Activated CD4-positive, alpha-beta memory T cell treated with anti-CD3 and anti-CD28 coated beads, Interleukin-2, amount 10 ng/mL, durations not matched to agents 7 days and 5 days (primary cell): ENCODE measurements at regions not wholly inside any gene's neighbourhood (a gene's known extent, or its start where the extent isn't known, plus 50 kb on each side); places are given as distances from the start of the nearest gene placed in this dataset.
"Not testable (repeated sequence)": the region's sequence is repeated elsewhere in the genome, so short reads cannot be mapped to it uniquely, and the experiment has no call there.

ENCODE experiments used
- CTCF ChIA-PET: fragments of 350-600 bp; sonication (Branson Sonifier 250); formaldehyde crosslinking; loops from one replicate; lab custom pipeline; 2021; ENCODE audit warnings: antibody characterized with exemption, inconsistent platforms; lab: Charles Lee
- POLR2A ChIA-PET: fragments of 350-600 bp; sonication (Branson Sonifier 250); formaldehyde crosslinking; loops from one replicate; lab custom pipeline; 2021; ENCODE audit warnings: antibody characterized with exemption; lab: Charles Lee
- DNase-seq: peaks from one replicate; pipeline ENCODE4 v3.0.0-alpha.2; 2020
- H3K27ac Mint-ChIP-seq: one replicate; pipeline ENCODE4 v1.8.0; 2021; ENCODE audit warnings: mild to moderate bottlenecking, mixed read lengths
- H3K27me3 Mint-ChIP-seq: one replicate; pipeline ENCODE4 v1.8.0; 2021; ENCODE audit warnings: mixed read lengths
- H3K36me3 Mint-ChIP-seq: one replicate; pipeline ENCODE4 v1.8.0; 2021; ENCODE audit warnings: low read depth, mixed read lengths
- H3K4me1 Mint-ChIP-seq: one replicate; pipeline ENCODE4 v1.8.0; 2021; ENCODE audit warnings: mixed read lengths
- H3K4me3 Mint-ChIP-seq: one replicate; pipeline ENCODE4 v1.8.0; 2021; ENCODE audit warnings: mild to moderate bottlenecking, mixed read lengths
- H3K9me3 Mint-ChIP-seq: one replicate; pipeline ENCODE4 v1.8.0; 2021; ENCODE audit warnings: mixed read lengths

DNA sequence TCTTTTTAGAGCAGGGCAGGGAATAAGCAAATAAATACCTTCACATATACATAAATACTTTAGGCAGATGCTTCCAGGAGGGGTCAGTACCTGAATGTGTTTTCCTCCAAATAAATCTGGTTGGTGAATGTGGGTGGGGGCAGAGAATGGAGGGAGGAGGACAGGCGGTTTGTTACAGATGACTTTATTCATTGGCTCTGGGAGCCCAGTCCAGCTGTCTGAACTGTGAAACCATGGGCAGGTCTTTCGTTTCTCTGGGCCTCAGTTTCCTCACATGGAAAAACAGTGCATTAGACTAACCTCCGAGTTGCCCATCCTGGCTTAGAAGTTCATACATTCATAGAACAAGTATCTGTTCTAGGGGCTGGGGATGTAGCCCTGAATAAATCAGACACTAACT lies 124.6 kb downstream of the IER5 start:
- no peak overlapping the region for H3K27ac Mint-ChIP-seq
- H3K36me3 Mint-ChIP-seq: no peaks in the 10 kb centered on the region
- no peak for DNase-seq
- H3K9me3 Mint-ChIP-seq: no peaks in the 10 kb centered on the region
- CTCF ChIA-PET: no interaction called here
- POLR2A ChIA-PET: no interaction called here
- no peaks in the 10 kb centered on the region for H3K4me1 Mint-ChIP-seq
- peaks cover 13% of the 10 kb centered on the region for H3K27me3 Mint-ChIP-seq
- no peak overlapping the region for H3K4me3 Mint-ChIP-seq

- H3K27me3 Mint-ChIP-seq: peaks cover 6% of the 10 kb centered on the region
- CTCF ChIA-PET: no interaction called here
- H3K4me3 Mint-ChIP-seq: no peak overlapping the region
- no peak overlapping the region for H3K27ac Mint-ChIP-seq
- POLR2A ChIA-PET: no interaction called here
- no peaks in the 10 kb centered on the region for H3K9me3 Mint-ChIP-seq
- DNase-seq: no peak
- H3K4me1 Mint-ChIP-seq: no peaks in the 10 kb centered on the region
- H3K36me3 Mint-ChIP-seq: no peaks in the 10 kb centered on the region
Measured at GRCh38 chr1:181216591-181216994, 128.1 kb downstream of the IER5 start.

DNA sequence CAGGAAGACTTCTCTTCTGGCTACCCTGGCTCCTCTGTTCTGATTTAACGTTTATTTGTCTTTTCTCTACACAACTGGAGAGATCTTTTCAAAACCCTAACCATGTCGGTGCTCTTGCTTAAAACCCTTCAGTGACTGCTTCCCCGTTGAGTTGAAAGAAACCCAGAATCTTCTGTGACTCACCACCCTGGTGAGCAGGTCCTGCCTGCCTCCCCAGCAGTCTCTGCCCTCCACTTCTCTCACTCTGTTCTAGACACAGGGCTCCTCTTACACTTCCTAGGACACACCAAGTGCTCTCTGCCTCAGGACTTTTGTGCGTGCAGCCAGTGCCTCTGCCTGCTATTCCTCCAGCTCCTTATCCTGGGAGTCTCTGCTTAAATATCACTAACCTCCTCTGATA lies 131.4 kb downstream of the IER5 start:
- ChIA-PET CTCF (no interaction called here), POLR2A (no interaction called here)
- no peak for DNase-seq
- Mint-ChIP-seq H3K27ac (no peak overlapping the region), H3K36me3 (no peaks in the 10 kb centered on the region), H3K4me3 (no peak overlapping the region), H3K9me3 (peaks cover 3% of the 10 kb centered on the region), H3K4me1 (no peaks in the 10 kb centered on the region), H3K27me3 (peaks cover 2% of the 10 kb centered on the region)

- Mint-ChIP-seq H3K4me3 (no peak overlapping the region), H3K9me3 (peaks cover 5% of the 10 kb centered on the region), H3K4me1 (no peaks in the 10 kb centered on the region), H3K36me3 (no peaks in the 10 kb centered on the region), H3K27me3 (peaks cover 2% of the 10 kb centered on the region), H3K27ac (no peak overlapping the region)
- ChIA-PET CTCF (no interaction called here), POLR2A (no interaction called here)
- DNase-seq: no peak
Measured at GRCh38 chr1:181221078-181221477, 132.6 kb downstream of the IER5 start.

DNA sequence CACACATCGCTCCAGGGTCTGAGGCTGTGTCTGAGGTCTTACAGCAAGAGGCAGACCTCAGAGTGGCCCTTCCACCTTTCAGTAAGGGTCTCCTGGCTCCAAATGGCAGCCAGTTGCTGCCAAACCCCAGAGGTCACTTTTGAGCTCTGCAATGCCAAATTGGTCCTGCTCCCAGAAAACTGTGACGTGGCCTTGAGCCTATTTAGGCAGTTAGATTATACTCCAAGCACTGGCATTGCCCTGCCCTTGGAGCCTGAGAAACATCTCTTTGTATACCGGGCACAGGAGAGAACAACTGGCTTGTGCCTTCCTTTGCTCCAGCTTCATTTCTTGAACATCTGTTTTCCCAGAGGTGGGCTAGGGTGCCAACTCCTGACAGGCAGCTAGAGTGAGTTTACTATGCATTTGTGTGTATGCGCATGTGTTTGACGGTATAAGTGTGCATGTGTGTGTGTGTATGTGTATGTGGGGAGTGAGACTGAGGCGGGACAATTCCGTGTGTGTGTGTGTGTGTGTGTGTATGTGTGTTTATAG lies 134.5 kb downstream of the IER5 start:
- Mint-ChIP-seq H3K27me3 (peaks cover 2% of the 10 kb centered on the region), H3K4me1 (no peaks in the 10 kb centered on the region), H3K4me3 (no peak overlapping the region), H3K27ac (no peak overlapping the region), H3K9me3 (peaks cover 5% of the 10 kb centered on the region), H3K36me3 (no peaks in the 10 kb centered on the region)
- POLR2A ChIA-PET: no interaction called here
- CTCF ChIA-PET: interaction anchor here (0.9 kb wide), 1 partner anchor 33 kb away, joined by 3 read pairs; no protein-coding TSS in a partner anchor
- no peak for DNase-seq

- H3K4me1 Mint-ChIP-seq, CTCF ChIA-PET, H3K9me3 Mint-ChIP-seq, H3K27me3 Mint-ChIP-seq, H3K27ac Mint-ChIP-seq, H3K4me3 Mint-ChIP-seq, H3K36me3 Mint-ChIP-seq, DNase-seq, POLR2A ChIA-PET: not testable (repeated sequence)
Measured at GRCh38 chr1:181226728-181227127, 138.2 kb downstream of the IER5 start.

DNA sequence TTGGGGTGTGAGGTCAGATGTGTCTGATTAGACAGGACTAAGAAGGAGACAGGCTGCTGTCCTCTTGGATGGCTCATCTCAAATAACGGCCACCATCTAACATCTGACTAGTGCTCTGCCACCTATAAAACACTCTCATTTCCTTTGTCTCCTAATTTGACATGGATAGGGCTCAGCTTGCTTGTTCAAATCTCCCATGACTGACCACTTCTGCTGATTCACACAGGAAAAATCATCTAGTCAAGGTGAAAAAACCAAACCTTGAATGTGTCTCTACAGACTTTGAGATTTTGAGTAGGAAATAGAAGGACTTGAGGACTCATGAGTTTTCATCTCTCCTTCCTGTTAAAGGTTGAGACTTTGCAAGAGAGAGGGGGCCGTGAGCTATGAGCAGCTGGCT lies 150.6 kb downstream of the IER5 start:
- no peaks in the 10 kb centered on the region for H3K36me3 Mint-ChIP-seq
- DNase-seq: no peak
- no peak overlapping the region for H3K27ac Mint-ChIP-seq
- H3K4me1 Mint-ChIP-seq: no peaks in the 10 kb centered on the region
- POLR2A ChIA-PET: no interaction called here
- H3K27me3 Mint-ChIP-seq: no peaks in the 10 kb centered on the region
- H3K9me3 Mint-ChIP-seq: no peaks in the 10 kb centered on the region
- CTCF ChIA-PET: interaction anchor here (1.2 kb wide), 1 partner anchor 18 kb away, joined by 3 read pairs; no protein-coding TSS in a partner anchor
- H3K4me3 Mint-ChIP-seq: no peak overlapping the region

- POLR2A ChIA-PET, H3K4me3 Mint-ChIP-seq, H3K4me1 Mint-ChIP-seq, H3K27me3 Mint-ChIP-seq, H3K27ac Mint-ChIP-seq, H3K36me3 Mint-ChIP-seq, DNase-seq: not testable (repeated sequence)
- CTCF ChIA-PET: interaction anchor here (1.0 kb wide), 1 partner anchor 56 kb away, joined by 3 read pairs; no protein-coding TSS in a partner anchor
- peaks cover 10% of the 10 kb centered on the region for H3K9me3 Mint-ChIP-seq
Measured at GRCh38 chr1:181246320-181246719, 157.8 kb downstream of the IER5 start.

DNA sequence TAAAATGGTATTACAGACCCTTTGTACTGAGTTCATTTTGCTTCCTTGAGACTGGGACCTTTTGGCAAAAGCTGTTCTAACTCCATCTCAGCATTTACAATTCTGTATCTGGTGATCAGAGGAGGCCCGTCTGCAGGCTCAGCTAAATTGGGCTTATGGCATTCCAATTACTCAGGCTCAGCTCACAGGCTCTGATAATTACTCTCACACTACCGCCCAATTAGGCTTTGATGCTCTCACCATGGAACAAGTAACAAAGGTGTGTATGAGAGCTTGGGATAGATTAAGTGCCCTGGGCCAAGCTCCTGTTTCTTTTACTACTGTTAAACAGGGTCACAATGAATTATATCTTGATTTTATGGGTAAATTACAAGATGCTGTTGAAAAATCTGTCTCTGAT lies 159.9 kb downstream of the IER5 start:
- H3K4me3 Mint-ChIP-seq, H3K27me3 Mint-ChIP-seq, H3K4me1 Mint-ChIP-seq, DNase-seq, CTCF ChIA-PET, H3K36me3 Mint-ChIP-seq, H3K27ac Mint-ChIP-seq: not testable (repeated sequence)
- peaks cover 10% of the 10 kb centered on the region for H3K9me3 Mint-ChIP-seq
- POLR2A ChIA-PET: interaction anchor here (0.6 kb wide), 1 partner anchor 9 kb away, joined by 3 read pairs; no protein-coding TSS in a partner anchor

DNA sequence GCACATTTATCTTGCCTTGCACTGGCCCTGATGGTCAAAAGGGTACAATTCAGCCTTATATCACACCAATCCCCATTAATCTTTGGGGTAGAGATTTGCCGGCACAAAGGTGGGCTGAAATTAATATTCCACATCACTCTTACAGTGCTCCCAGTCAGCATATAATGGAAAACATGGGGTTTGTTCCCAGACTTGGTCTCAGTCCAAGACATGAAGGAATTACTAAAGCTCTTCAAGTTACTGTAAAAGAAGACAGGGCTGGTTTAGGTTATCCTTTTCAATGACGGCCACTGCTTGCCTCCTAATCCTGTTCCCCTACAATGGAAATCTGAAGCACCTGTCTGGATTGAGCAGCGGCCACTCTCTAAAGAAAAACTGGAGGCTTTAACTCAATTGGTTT lies 160.7 kb downstream of the IER5 start:
- no peaks in the 10 kb centered on the region for H3K4me1 Mint-ChIP-seq
- POLR2A ChIA-PET: interaction anchor here (0.6 kb wide), 1 partner anchor 10 kb away, joined by 3 read pairs; no protein-coding TSS in a partner anchor
- no peaks in the 10 kb centered on the region for H3K36me3 Mint-ChIP-seq
- H3K27me3 Mint-ChIP-seq: no peaks in the 10 kb centered on the region
- H3K4me3 Mint-ChIP-seq: no peak overlapping the region
- H3K9me3 Mint-ChIP-seq: peaks cover 10% of the 10 kb centered on the region
- DNase-seq: no peak
- CTCF ChIA-PET: no interaction called here
- H3K27ac Mint-ChIP-seq: no peak overlapping the region

DNA sequence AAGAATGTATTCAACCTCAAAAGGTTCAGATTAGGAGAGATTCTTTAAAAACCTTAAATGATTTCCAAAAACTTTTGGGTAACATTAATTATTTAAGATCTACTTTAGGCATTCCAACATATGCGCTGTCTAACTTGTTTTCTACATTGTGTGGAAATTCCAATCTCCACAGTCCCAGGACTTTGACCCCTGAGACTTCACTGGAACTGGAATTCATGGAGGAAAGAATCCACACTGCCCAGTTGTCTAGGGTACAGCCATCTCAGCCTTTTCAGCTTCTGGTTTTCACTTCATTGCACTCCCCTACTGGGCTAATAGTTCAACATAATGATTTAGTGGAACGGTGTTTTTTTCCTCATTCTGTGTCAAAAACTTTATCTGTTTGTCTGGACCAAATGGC lies 161.5 kb downstream of the IER5 start:
- no peaks in the 10 kb centered on the region for H3K4me1 Mint-ChIP-seq
- no peak overlapping the region for H3K4me3 Mint-ChIP-seq
- no peaks in the 10 kb centered on the region for H3K36me3 Mint-ChIP-seq
- no peak overlapping the region for H3K27ac Mint-ChIP-seq
- no peaks in the 10 kb centered on the region for H3K27me3 Mint-ChIP-seq
- DNase-seq: no peak
- H3K9me3 Mint-ChIP-seq: peaks cover 15% of the 10 kb centered on the region
- ChIA-PET POLR2A (no interaction called here), CTCF (no interaction called here)

- H3K36me3 Mint-ChIP-seq: no peaks in the 10 kb centered on the region
- no peak for DNase-seq
- ChIA-PET POLR2A (no interaction called here), CTCF (no interaction called here)
- peaks cover 15% of the 10 kb centered on the region for H3K9me3 Mint-ChIP-seq
- H3K27me3 Mint-ChIP-seq: no peaks in the 10 kb centered on the region
- no peak overlapping the region for H3K27ac Mint-ChIP-seq
- no peaks in the 10 kb centered on the region for H3K4me1 Mint-ChIP-seq
- H3K4me3 Mint-ChIP-seq: no peak overlapping the region
Measured at GRCh38 chr1:181251001-181251712, 162.7 kb downstream of the IER5 start.

- peaks cover 11% of the 10 kb centered on the region for H3K9me3 Mint-ChIP-seq
- CTCF ChIA-PET: no interaction called here
- no peak for DNase-seq
- POLR2A ChIA-PET: no interaction called here
- H3K27ac Mint-ChIP-seq: no peak overlapping the region
- no peak overlapping the region for H3K4me3 Mint-ChIP-seq
- H3K4me1 Mint-ChIP-seq: no peaks in the 10 kb centered on the region
- no peaks in the 10 kb centered on the region for H3K36me3 Mint-ChIP-seq
- H3K27me3 Mint-ChIP-seq: no peaks in the 10 kb centered on the region
Measured at GRCh38 chr1:181251713-181252075, 163.2 kb downstream of the IER5 start.

DNA sequence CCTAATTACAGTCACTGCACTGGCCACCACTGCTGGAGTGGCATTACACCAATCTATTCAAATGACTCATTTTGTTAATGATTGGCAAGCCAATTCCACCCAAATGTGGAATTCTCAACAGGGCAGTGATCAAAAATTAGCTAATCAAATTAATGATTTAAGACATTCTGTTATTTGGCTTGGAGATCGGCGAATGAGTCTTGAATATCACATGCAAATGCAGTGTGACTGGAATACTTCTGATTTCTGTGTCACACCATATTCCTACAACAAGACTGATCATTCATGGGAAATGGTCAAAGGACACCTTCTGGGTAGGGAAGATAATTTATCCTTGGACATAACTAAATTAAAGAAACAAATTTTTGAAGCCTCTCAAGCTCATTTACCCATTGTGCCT lies 165.1 kb downstream of the IER5 start:
- H3K4me3 Mint-ChIP-seq, H3K4me1 Mint-ChIP-seq, H3K27ac Mint-ChIP-seq, DNase-seq, H3K27me3 Mint-ChIP-seq, H3K9me3 Mint-ChIP-seq, CTCF ChIA-PET, POLR2A ChIA-PET, H3K36me3 Mint-ChIP-seq: not testable (repeated sequence)
